ENCODE measurements at regions not wholly inside any gene's neighbourhood (a gene's known extent, or its start where the extent isn't known, plus 50 kb on each side); places are given as distances from the start of the nearest gene placed in this dataset.

DNA sequence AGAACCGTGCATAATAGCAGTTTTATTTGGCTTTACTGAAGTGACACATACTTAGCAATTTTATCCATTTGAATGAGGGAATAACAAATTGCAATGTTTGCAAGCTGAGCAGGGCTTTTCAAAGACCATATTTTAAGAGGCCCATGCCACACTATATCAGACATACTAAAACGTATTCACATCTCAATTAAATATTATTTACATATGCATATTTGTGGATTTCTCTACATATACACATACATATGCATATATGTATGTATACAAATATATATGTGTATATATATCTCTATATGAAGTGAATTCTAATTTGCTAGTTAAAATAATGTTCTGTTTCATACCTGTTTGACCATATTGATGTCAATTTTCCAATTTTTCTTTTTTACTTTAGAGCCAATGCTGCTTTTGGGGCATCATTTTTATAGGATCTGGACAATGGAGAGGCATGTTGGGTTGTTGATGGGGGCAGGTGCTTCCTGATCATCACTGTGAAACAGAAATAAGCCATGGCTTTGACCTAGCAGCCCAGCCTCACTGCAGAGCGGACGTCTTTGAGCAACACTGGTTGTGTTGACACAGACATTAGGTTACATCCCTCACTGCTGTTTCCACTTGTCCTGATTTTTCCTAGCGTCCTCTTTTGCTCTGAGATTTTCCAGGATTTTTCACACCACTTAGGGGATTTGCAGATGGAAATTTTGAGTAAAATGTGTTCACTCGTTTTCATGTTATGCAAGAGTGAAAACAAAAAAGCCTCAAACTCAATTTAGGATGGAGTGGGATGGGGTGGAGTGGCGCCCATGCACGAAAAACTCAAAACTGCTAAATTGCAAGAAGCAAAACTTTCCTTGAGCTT lies 56.9 kb downstream of the RDH14 start:
- Histone ChIP-seq H3K36me3 (ENCODE audit: insufficient read depth, low read length) (no peaks in the 10 kb centered on the region), H2AFZ (ENCODE audit: low read length, unreplicated experiment) (no peak overlapping the region), H3K4me3 (ENCODE audit: low read depth, low read length) (no peak overlapping the region), H3K27me3 (ENCODE audit: insufficient read depth, low read length) (no peaks in the 10 kb centered on the region), H3K79me2 (ENCODE audit: control insufficient read depth, insufficient read depth, low read length, unreplicated experiment) (no peaks in the 10 kb centered on the region), H3K4me1 (ENCODE audit: control insufficient read depth, insufficient read depth, low read length, unreplicated experiment) (peaks cover 4% of the 10 kb centered on the region), H3K27ac (ENCODE audit: low read depth, low read length) (no peak overlapping the region)

DNA sequence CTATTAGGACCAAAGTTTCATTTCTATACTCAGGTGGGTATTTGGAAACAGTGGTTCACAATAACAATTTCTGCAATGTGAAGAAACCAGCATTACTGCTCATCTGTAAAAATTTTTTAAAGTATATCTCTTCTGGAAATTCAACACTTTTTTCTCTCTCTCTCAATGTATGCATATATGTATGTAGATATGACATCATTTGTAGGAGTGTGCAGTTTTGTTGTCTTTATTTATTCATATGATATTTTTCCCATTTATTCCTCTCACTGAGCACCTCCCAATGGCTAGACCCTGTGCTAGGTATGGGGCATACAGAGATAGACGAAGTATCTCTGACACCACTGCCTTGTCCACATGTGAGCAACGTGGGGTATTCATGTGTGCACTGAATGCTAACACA lies 58.3 kb downstream of the RDH14 start:
- Histone ChIP-seq H3K4me3 (ENCODE audit: low read depth, low read length) (no peak overlapping the region), H3K27me3 (ENCODE audit: insufficient read depth, low read length) (no peaks in the 10 kb centered on the region), H3K79me2 (ENCODE audit: control insufficient read depth, insufficient read depth, low read length, unreplicated experiment) (no peaks in the 10 kb centered on the region), H3K4me1 (ENCODE audit: control insufficient read depth, insufficient read depth, low read length, unreplicated experiment) (peaks cover 4% of the 10 kb centered on the region), H2AFZ (ENCODE audit: low read length, unreplicated experiment) (no peak overlapping the region), H3K36me3 (ENCODE audit: insufficient read depth, low read length) (no peaks in the 10 kb centered on the region), H3K27ac (ENCODE audit: low read depth, low read length) (no peak overlapping the region)

DNA sequence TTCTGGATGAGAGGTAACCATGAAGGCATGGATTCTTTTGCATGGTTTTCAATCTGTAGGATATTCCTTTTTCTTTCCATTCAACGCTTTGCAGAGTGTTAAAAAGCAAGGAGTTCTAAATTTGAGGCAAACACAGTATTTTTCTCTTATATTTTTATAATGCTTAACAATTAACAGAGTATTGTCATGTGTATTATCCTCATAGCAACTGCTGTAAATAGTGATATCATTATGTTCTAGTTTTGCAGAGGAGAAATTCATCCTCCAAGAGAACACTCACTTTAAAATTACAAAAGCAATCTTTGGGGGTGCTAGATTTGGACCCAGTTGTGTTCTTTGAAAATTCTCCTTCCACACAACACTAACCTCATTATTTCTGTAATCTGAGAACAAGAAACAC lies 58.7 kb downstream of the RDH14 start:
- H3K27me3 ChIP-seq (ENCODE audit: insufficient read depth, low read length), result no peaks in the 10 kb centered on the region
- no peak overlapping the region for H3K27ac ChIP-seq (ENCODE audit: low read depth, low read length)
- no peak overlapping the region for H2AFZ ChIP-seq (ENCODE audit: low read length, unreplicated experiment)
- no peaks in the 10 kb centered on the region for H3K79me2 ChIP-seq (ENCODE audit: control insufficient read depth, insufficient read depth, low read length, unreplicated experiment)
- H3K4me3 ChIP-seq (ENCODE audit: low read depth, low read length), result no peak overlapping the region
- peaks cover 4% of the 10 kb centered on the region for H3K4me1 ChIP-seq (ENCODE audit: control insufficient read depth, insufficient read depth, low read length, unreplicated experiment)
- H3K36me3 ChIP-seq (ENCODE audit: insufficient read depth, low read length), result no peaks in the 10 kb centered on the region

GRCh38 chr2:18501156-18501555 lies 59.3 kb downstream of the RDH14 start:
- Histone ChIP-seq H3K36me3 (ENCODE audit: insufficient read depth, low read length) (no peaks in the 10 kb centered on the region), H2AFZ (ENCODE audit: low read length, unreplicated experiment) (no peak overlapping the region), H3K4me1 (ENCODE audit: control insufficient read depth, insufficient read depth, low read length, unreplicated experiment) (peaks cover 4% of the 10 kb centered on the region), H3K4me3 (ENCODE audit: low read depth, low read length) (no peak overlapping the region), H3K27ac (ENCODE audit: low read depth, low read length) (no peak overlapping the region), H3K79me2 (ENCODE audit: control insufficient read depth, insufficient read depth, low read length, unreplicated experiment) (no peaks in the 10 kb centered on the region), H3K27me3 (ENCODE audit: insufficient read depth, low read length) (no peaks in the 10 kb centered on the region)

- no peaks in the 10 kb centered on the region; the same call in 1 of the 2 replicates for H3K27me3 ChIP-seq (ENCODE audit: insufficient read depth, low read length)
- no peak overlapping the region for H3K4me3 ChIP-seq (ENCODE audit: low read depth, low read length)
- no peaks in the 10 kb centered on the region for H3K79me2 ChIP-seq (ENCODE audit: control insufficient read depth, insufficient read depth, low read length, unreplicated experiment)
- no peak overlapping the region for H2AFZ ChIP-seq (ENCODE audit: low read length, unreplicated experiment)
- H3K4me1 ChIP-seq (ENCODE audit: control insufficient read depth, insufficient read depth, low read length, unreplicated experiment), result peaks cover 4% of the 10 kb centered on the region
- H3K27ac ChIP-seq (ENCODE audit: low read depth, low read length), result no peak overlapping the region
- no peaks in the 10 kb centered on the region for H3K36me3 ChIP-seq (ENCODE audit: insufficient read depth, low read length)
Observed at GRCh38 chr2:18500333-18500732, 60.1 kb downstream of the RDH14 start.

DNA sequence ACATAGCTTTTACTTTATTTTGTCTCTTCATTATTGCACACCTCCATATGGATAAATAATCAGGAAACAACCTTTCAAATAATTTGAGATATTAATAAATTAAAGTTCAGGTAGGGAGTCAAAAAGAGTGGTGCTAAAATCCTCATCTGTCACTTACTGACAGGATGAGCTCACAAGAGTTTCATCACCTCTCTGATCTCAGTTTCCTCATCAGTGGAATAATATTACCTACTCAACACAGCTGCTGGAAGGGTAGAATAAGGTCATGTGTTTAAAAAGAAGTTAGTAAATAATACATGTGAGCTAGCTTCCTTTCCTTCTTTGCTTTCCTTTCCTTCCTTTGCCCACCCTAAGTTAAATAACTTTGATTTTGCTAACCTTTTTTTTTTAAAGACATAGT lies 61.9 kb downstream of the RDH14 start:
- H3K27me3 ChIP-seq (ENCODE audit: insufficient read depth, low read length), result peaks cover 5% of the 10 kb centered on the region
- peaks cover 4% of the 10 kb centered on the region for H3K4me1 ChIP-seq (ENCODE audit: control insufficient read depth, insufficient read depth, low read length, unreplicated experiment)
- no peak overlapping the region for H2AFZ ChIP-seq (ENCODE audit: low read length, unreplicated experiment)
- no peaks in the 10 kb centered on the region for H3K36me3 ChIP-seq (ENCODE audit: insufficient read depth, low read length)
- no peak overlapping the region for H3K27ac ChIP-seq (ENCODE audit: low read depth, low read length)
- no peaks in the 10 kb centered on the region for H3K79me2 ChIP-seq (ENCODE audit: control insufficient read depth, insufficient read depth, low read length, unreplicated experiment)
- no peak overlapping the region for H3K4me3 ChIP-seq (ENCODE audit: low read depth, low read length)

DNA sequence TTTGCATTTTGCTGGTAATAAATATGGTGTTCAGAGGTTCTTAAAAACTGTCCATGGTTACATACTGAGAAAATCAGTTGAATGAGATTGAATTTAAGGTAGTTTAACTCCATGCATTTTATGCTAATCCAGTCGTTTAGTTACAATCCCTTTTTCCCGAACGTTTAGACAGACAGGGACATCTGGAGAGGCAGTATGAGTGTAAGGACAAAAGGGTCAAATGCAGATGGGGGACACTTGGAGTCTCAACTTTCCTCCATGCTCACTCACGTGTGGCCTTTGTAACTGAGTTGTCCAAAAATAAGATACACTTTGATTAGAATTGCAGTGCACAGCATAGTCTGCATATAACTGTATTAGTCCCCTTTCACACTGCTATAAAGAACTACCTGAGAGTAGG lies 63.9 kb downstream of the RDH14 start:
- no peaks in the 10 kb centered on the region for H3K79me2 ChIP-seq (ENCODE audit: control insufficient read depth, insufficient read depth, low read length, unreplicated experiment)
- H3K4me1 ChIP-seq (ENCODE audit: control insufficient read depth, insufficient read depth, low read length, unreplicated experiment), result peaks cover 4% of the 10 kb centered on the region

DNA sequence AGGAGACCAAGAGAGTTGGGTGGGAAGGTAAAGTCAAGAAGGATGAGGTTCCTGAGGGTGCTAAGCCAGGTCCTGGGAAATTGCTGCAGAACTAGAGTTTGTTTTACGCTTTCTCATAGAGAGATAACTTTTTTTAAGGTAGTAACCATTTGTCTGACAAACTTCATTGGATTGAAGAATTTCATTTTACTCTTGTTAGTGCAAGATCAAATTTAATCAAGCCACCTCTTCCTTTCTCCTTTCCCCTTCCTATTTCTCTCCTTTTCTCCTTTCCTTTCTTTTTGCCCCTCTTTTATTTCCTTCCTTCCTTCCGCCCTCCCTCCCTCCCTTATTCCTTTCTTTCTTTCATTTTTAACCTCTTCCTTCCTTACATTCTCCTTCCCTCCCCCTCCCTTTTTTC lies 65.4 kb downstream of the RDH14 start:
- Histone ChIP-seq H2AFZ (ENCODE audit: low read length, unreplicated experiment) (no peak overlapping the region), H3K4me1 (ENCODE audit: control insufficient read depth, insufficient read depth, low read length, unreplicated experiment) (no peaks in the 10 kb centered on the region), H3K79me2 (ENCODE audit: control insufficient read depth, insufficient read depth, low read length, unreplicated experiment) (no peaks in the 10 kb centered on the region), H3K27me3 (ENCODE audit: insufficient read depth, low read length) (peaks cover 5% of the 10 kb centered on the region), H3K4me3 (ENCODE audit: low read depth, low read length) (no peak overlapping the region), H3K36me3 (ENCODE audit: insufficient read depth, low read length) (no peaks in the 10 kb centered on the region), H3K27ac (ENCODE audit: low read depth, low read length) (no peak overlapping the region)

More for the DNA sequence above, 63.9 kb downstream of the RDH14 start:
- Histone ChIP-seq H3K36me3 (ENCODE audit: insufficient read depth, low read length) (no peaks in the 10 kb centered on the region), H2AFZ (ENCODE audit: low read length, unreplicated experiment) (no peak overlapping the region), H3K27ac (ENCODE audit: low read depth, low read length) (no peak overlapping the region), H3K4me3 (ENCODE audit: low read depth, low read length) (no peak overlapping the region), H3K27me3 (ENCODE audit: insufficient read depth, low read length) (peaks cover 5% of the 10 kb centered on the region)

- no peak overlapping the region for H3K27ac ChIP-seq (ENCODE audit: low read depth, low read length)
- no peak overlapping the region for H3K4me3 ChIP-seq (ENCODE audit: low read depth, low read length)
- no peaks in the 10 kb centered on the region for H3K79me2 ChIP-seq (ENCODE audit: control insufficient read depth, insufficient read depth, low read length, unreplicated experiment)
- H2AFZ ChIP-seq (ENCODE audit: low read length, unreplicated experiment), result no peak overlapping the region
- peaks cover 5% of the 10 kb centered on the region for H3K27me3 ChIP-seq (ENCODE audit: insufficient read depth, low read length)
- H3K36me3 ChIP-seq (ENCODE audit: insufficient read depth, low read length), result no peaks in the 10 kb centered on the region
- no peaks in the 10 kb centered on the region for H3K4me1 ChIP-seq (ENCODE audit: control insufficient read depth, insufficient read depth, low read length, unreplicated experiment)
Observed at GRCh38 chr2:18492721-18493120, 67.7 kb downstream of the RDH14 start.

- Histone ChIP-seq H3K79me2 (ENCODE audit: control insufficient read depth, insufficient read depth, low read length, unreplicated experiment) (no peaks in the 10 kb centered on the region), H2AFZ (ENCODE audit: low read length, unreplicated experiment) (no peak overlapping the region), H3K4me1 (ENCODE audit: control insufficient read depth, insufficient read depth, low read length, unreplicated experiment) (no peaks in the 10 kb centered on the region), H3K36me3 (ENCODE audit: insufficient read depth, low read length) (no peaks in the 10 kb centered on the region), H3K4me3 (ENCODE audit: low read depth, low read length) (no peak overlapping the region), H3K27me3 (ENCODE audit: insufficient read depth, low read length) (peaks cover 5% of the 10 kb centered on the region), H3K27ac (ENCODE audit: low read depth, low read length) (no peak overlapping the region)
Observed at GRCh38 chr2:18491577-18491976, 68.9 kb downstream of the RDH14 start.

- Histone ChIP-seq H3K36me3 (ENCODE audit: insufficient read depth, low read length) (no peaks in the 10 kb centered on the region), H3K79me2 (ENCODE audit: control insufficient read depth, insufficient read depth, low read length, unreplicated experiment) (no peaks in the 10 kb centered on the region), H2AFZ (ENCODE audit: low read length, unreplicated experiment) (no peak overlapping the region), H3K27ac (ENCODE audit: low read depth, low read length) (no peak overlapping the region), H3K4me1 (ENCODE audit: control insufficient read depth, insufficient read depth, low read length, unreplicated experiment) (no peaks in the 10 kb centered on the region), H3K4me3 (ENCODE audit: low read depth, low read length) (no peak overlapping the region), H3K27me3 (ENCODE audit: insufficient read depth, low read length) (peaks cover 5% of the 10 kb centered on the region)
Observed at GRCh38 chr2:18490901-18491300, 69.6 kb downstream of the RDH14 start.
